Prostate gland (tissue), 2 donors: ENCODE measurements at regions not wholly inside any gene's neighbourhood (a gene's known extent, or its start where the extent isn't known, plus 50 kb on each side); places are given as distances from the start of the nearest gene placed in this dataset.

Source experiments
- POLR2A ChIP-seq: fragments of 450-650 bp; IDR thresholded peaks from one replicate; pipeline ENCODE4 v1.6.1; 2016; ENCODE audit warnings: antibody characterized with exemption, mild to moderate bottlenecking
- POLR2AphosphoS5 ChIP-seq: sonication (generic); formaldehyde crosslinking; IDR thresholded peaks from one replicate; pipeline ENCODE4 v1.6.1; 2017; ENCODE audit warnings: antibody characterized with exemption
- TF ChIP-seq, protein P1 (sequence below), 4 experiments: fragments of 200-600 bp in 2 of 4; fragments of 450-650 bp in 2 of 4; sonication (generic) in 2 of 4; IDR thresholded peaks; 1 replicate in 3 of 4; 2 replicates in 1 of 4; pipeline ENCODE4 v1.5.1; 2016 to 2019; ENCODE audit warnings: antibody characterized with exemption in 4 of 4, mild to moderate bottlenecking in 2 of 4, moderate library complexity in 2 of 4

DNA sequence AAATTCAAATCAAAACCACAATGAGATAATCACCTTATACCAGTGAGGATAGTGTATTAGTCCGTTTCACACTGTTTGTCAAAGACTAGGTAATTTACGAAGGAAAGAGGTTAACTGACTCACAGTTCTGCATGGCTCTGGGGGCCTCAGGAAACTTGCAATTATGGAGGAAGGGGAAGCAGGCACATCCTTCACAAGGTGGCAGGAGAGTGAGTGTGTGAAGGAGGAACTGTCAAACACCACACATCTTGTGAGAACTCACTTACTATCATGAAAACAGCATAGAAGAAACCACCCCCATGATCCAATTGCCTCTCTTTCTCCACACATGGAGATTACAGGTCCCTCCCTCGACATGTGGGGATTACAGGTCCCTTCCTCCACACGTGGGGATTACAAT is 54.7 kb upstream of the TRPC5 start:
- TF ChIP-seq, protein P1, sequence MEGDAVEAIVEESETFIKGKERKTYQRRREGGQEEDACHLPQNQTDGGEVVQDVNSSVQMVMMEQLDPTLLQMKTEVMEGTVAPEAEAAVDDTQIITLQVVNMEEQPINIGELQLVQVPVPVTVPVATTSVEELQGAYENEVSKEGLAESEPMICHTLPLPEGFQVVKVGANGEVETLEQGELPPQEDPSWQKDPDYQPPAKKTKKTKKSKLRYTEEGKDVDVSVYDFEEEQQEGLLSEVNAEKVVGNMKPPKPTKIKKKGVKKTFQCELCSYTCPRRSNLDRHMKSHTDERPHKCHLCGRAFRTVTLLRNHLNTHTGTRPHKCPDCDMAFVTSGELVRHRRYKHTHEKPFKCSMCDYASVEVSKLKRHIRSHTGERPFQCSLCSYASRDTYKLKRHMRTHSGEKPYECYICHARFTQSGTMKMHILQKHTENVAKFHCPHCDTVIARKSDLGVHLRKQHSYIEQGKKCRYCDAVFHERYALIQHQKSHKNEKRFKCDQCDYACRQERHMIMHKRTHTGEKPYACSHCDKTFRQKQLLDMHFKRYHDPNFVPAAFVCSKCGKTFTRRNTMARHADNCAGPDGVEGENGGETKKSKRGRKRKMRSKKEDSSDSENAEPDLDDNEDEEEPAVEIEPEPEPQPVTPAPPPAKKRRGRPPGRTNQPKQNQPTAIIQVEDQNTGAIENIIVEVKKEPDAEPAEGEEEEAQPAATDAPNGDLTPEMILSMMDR (IDR thresholded peaks at IDR 0.05), result no peak
- TF ChIP-seq POLR2AphosphoS5, result no peak
- TF ChIP-seq POLR2A, result no peak
